ENCODE measurements at regions not wholly inside any gene's neighbourhood (a gene's known extent, or its start where the extent isn't known, plus 50 kb on each side); places are given as distances from the start of the nearest gene placed in this dataset.

DNA sequence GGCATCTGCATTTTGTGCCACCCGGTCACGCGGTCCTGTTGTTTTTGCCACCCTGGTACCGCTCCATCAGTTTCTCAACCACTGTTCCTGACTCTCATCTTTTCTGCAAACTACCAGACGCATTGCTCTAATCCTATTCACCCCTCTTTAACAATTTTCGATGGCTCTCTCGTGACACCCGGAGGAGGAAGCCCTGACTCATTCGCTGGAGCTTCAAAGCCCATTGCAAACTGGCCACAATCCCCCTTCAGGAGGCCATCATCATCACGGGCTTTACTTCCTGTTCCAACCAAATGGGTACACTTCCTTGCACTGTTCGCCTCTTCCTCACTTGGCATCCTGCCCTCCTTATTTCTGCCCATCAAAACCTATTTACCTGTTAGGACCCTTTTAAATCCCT is 155.3 kb downstream of the RGS9 start:
- TF ChIP-seq, protein P1, sequence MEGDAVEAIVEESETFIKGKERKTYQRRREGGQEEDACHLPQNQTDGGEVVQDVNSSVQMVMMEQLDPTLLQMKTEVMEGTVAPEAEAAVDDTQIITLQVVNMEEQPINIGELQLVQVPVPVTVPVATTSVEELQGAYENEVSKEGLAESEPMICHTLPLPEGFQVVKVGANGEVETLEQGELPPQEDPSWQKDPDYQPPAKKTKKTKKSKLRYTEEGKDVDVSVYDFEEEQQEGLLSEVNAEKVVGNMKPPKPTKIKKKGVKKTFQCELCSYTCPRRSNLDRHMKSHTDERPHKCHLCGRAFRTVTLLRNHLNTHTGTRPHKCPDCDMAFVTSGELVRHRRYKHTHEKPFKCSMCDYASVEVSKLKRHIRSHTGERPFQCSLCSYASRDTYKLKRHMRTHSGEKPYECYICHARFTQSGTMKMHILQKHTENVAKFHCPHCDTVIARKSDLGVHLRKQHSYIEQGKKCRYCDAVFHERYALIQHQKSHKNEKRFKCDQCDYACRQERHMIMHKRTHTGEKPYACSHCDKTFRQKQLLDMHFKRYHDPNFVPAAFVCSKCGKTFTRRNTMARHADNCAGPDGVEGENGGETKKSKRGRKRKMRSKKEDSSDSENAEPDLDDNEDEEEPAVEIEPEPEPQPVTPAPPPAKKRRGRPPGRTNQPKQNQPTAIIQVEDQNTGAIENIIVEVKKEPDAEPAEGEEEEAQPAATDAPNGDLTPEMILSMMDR (conservative IDR thresholded peaks at IDR 0.05 in 1 of 2, IDR thresholded peaks at IDR 0.05 in 1 of 2; ENCODE audit: low read depth in 1 of 2, low read length in 2 of 2) = no peak
- TF ChIP-seq EZH2 (IDR thresholded peaks at IDR 0.05; ENCODE audit: low read length, missing control alignments) = no peak

Measured in fibroblast of lung (primary cell).